Suprapubic skin (tissue), 4 donors: ENCODE measurements at regions not wholly inside any gene's neighbourhood (a gene's known extent, or its start where the extent isn't known, plus 50 kb on each side); places are given as distances from the start of the nearest gene placed in this dataset.

ENCODE experiments used
- DNase-seq, 2 donors: peaks; one replicate each; pipeline ENCODE4 v3.0.0-alpha.2; 2019; ENCODE audit warnings: low spot score in 2 of 2
- H3K27ac ChIP-seq: fragments of 200-600 bp; sonication (generic); one replicate; pipeline ENCODE4 v1.5.1; 2019
- H3K27me3 ChIP-seq: fragments of 200-600 bp; sonication (generic); one replicate; pipeline ENCODE4 v1.5.1; 2019
- H3K36me3 ChIP-seq: fragments of 200-600 bp; sonication (generic); one replicate; pipeline ENCODE4 v1.5.1; 2019
- H3K4me1 ChIP-seq: fragments of 200-600 bp; sonication (generic); one replicate; pipeline ENCODE4 v1.5.1; 2019
- H3K4me3 ChIP-seq: fragments of 200-600 bp; sonication (generic); one replicate; pipeline ENCODE4 v1.5.1; 2019; ENCODE audit warnings: mild to moderate bottlenecking
- H3K9me3 ChIP-seq: fragments of 200-600 bp; sonication (generic); one replicate; pipeline ENCODE4 v1.5.1; 2019
- EP300 ChIP-seq: sonication (generic); formaldehyde crosslinking; IDR thresholded peaks from one replicate; pipeline ENCODE4 v1.6.1; 2017; ENCODE audit warnings: antibody characterized with exemption
- POLR2A ChIP-seq, 2 donors: fragments of 450-650 bp; IDR thresholded peaks; one replicate each; pipeline ENCODE4 v1.6.1; 2017; ENCODE audit warnings: antibody characterized with exemption in 2 of 2, mild to moderate bottlenecking in 2 of 2, moderate library complexity in 2 of 2
- POLR2AphosphoS5 ChIP-seq, 3 donors: sonication (generic); formaldehyde crosslinking; IDR thresholded peaks; one replicate each; pipeline ENCODE4 v1.6.1; 2017; ENCODE audit warnings: antibody characterized with exemption in 3 of 3
- WGBS: methylation state at CpG from one replicate; pipeline ENCODE4 v1.1.5; 2018; 5-methylcytosine and 5-hydroxymethylcytosine counted together
- TF ChIP-seq, protein P1 (sequence below), 2 donors: fragments of 200-600 bp in 1 of 2; fragments of 450-650 bp in 1 of 2; sonication (generic) in 1 of 2; IDR thresholded peaks; one replicate each; pipeline ENCODE4 v1.5.1; 2016 to 2019; ENCODE audit warnings: antibody characterized with exemption in 2 of 2, mild to moderate bottlenecking in 1 of 2, moderate library complexity in 1 of 2

DNA sequence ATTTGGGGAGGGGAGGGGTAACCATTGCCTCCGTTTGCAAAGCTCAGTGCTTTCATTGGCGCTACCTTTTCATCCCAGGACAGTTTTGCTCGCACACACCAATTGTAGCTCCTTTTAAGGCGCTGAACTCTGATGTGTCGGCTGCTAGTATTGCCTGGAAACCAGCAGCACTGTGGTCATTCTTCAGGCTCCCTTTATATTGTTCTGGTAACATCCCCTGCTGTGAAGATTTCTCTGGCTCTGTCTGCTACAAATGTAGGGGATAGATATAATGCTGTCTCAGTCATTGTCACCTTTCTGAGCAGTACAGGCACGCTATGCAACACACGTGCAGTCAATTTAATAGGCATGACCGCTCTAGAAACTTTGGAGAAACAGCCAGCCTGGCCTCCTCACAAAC, 172.9 kb upstream of the SASH1 start:
- H3K27me3 ChIP-seq = no peaks in the 10 kb centered on the region
- H3K4me1 ChIP-seq = no peaks in the 10 kb centered on the region
- 90% methylated on average over 8 of the region's 8 CpGs for WGBS
- no peaks in the 10 kb centered on the region for H3K36me3 ChIP-seq
- no peak for DNase-seq
- H3K9me3 ChIP-seq = no peaks in the 10 kb centered on the region
- TF ChIP-seq, protein P1, sequence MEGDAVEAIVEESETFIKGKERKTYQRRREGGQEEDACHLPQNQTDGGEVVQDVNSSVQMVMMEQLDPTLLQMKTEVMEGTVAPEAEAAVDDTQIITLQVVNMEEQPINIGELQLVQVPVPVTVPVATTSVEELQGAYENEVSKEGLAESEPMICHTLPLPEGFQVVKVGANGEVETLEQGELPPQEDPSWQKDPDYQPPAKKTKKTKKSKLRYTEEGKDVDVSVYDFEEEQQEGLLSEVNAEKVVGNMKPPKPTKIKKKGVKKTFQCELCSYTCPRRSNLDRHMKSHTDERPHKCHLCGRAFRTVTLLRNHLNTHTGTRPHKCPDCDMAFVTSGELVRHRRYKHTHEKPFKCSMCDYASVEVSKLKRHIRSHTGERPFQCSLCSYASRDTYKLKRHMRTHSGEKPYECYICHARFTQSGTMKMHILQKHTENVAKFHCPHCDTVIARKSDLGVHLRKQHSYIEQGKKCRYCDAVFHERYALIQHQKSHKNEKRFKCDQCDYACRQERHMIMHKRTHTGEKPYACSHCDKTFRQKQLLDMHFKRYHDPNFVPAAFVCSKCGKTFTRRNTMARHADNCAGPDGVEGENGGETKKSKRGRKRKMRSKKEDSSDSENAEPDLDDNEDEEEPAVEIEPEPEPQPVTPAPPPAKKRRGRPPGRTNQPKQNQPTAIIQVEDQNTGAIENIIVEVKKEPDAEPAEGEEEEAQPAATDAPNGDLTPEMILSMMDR (IDR thresholded peaks at IDR 0.05) = no peak
- no peak for TF ChIP-seq POLR2AphosphoS5 (IDR thresholded peaks at IDR 0.05)
- TF ChIP-seq EP300 = no peak
- TF ChIP-seq POLR2A (IDR thresholded peaks at IDR 0.05) = no peak
- no peak overlapping the region for H3K4me3 ChIP-seq
- H3K27ac ChIP-seq = no peak overlapping the region

- Histone ChIP-seq H3K27me3 (no peaks in the 10 kb centered on the region), H3K9me3 (no peaks in the 10 kb centered on the region), H3K36me3 (no peaks in the 10 kb centered on the region), H3K4me3 (no peak overlapping the region), H3K4me1 (no peaks in the 10 kb centered on the region), H3K27ac (no peak overlapping the region)
- DNase-seq = no peak
- TF ChIP-seq POLR2A (IDR thresholded peaks at IDR 0.05) = no peak
- 88% methylated on average over 1 of the region's 1 CpG for WGBS
Observed at GRCh38 chr6:148170286-148170685, 172.4 kb upstream of the SASH1 start.

- no peak for DNase-seq
- TF ChIP-seq EP300 = no peak
- TF ChIP-seq POLR2AphosphoS5 (IDR thresholded peaks at IDR 0.05) = no peak
- TF ChIP-seq, protein P1 (IDR thresholded peaks at IDR 0.05) = no peak
- no peak for TF ChIP-seq POLR2A (IDR thresholded peaks at IDR 0.05)
- no peaks in the 10 kb centered on the region for H3K9me3 ChIP-seq
- H3K4me3 ChIP-seq = no peak overlapping the region
- no peaks in the 10 kb centered on the region for H3K36me3 ChIP-seq
- H3K27ac ChIP-seq = no peak overlapping the region
- WGBS = 100% methylated on average over 1 of the region's 1 CpG
- H3K4me1 ChIP-seq = no peaks in the 10 kb centered on the region
- H3K27me3 ChIP-seq = no peaks in the 10 kb centered on the region
Observed at GRCh38 chr6:148173548-148173947, 169.1 kb upstream of the SASH1 start.

GRCh38 chr6:148175550-148176188, 167.0 kb upstream of the SASH1 start:
- Histone ChIP-seq H3K36me3 (no peaks in the 10 kb centered on the region), H3K4me3 (no peak overlapping the region), H3K4me1 (no peaks in the 10 kb centered on the region), H3K27ac (no peak overlapping the region), H3K9me3 (no peaks in the 10 kb centered on the region), H3K27me3 (no peaks in the 10 kb centered on the region)
- WGBS = 79% methylated on average over 8 of the region's 8 CpGs
- TF ChIP-seq EP300 (no peak), POLR2A (IDR thresholded peaks at IDR 0.05) (no peak), POLR2AphosphoS5 (IDR thresholded peaks at IDR 0.05) (no peak)
- TF ChIP-seq, protein P1 (IDR thresholded peaks at IDR 0.05) = no peak
- no peak for DNase-seq

DNA sequence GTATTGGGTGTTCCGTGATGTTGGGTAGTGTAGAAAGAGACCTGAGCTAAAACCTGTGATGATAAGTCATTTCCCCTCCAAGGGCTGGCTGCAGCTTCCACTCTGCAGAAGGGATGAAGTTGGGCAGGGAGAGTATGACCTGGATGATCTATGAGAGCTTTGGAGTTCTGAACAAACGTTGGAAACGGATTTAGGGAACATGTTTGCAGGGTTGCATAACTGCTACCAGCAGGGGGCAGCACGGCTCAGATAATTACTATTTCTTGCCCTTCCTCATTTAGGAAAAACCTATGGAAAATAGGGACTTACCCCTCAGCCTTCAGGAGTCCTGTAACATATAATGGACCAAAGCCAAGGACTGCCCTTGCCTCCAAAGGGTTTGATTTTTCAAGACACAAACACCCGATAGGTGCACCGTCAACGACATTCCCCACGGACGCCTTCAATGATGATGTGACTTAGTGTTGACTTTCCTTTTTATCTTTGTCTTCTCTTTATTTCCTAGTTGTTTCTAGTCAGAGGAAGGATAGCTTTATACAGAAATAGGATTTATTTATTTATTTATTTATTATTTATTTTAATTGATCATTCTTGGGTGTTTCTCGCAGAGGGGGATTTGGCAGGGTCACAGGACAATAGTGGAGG, 164.9 kb upstream of the SASH1 start:
- TF ChIP-seq, protein P1 (IDR thresholded peaks at IDR 0.05) = peak; percentile 57 to 61
- no peak for TF ChIP-seq POLR2AphosphoS5 (IDR thresholded peaks at IDR 0.05)
- no peaks in the 10 kb centered on the region for H3K9me3 ChIP-seq
- peak; percentile 74 to 84 for DNase-seq
- H3K27ac ChIP-seq = no peak overlapping the region
- no peaks in the 10 kb centered on the region for H3K4me1 ChIP-seq
- no peak overlapping the region for H3K4me3 ChIP-seq
- no peaks in the 10 kb centered on the region for H3K36me3 ChIP-seq
- no peaks in the 10 kb centered on the region for H3K27me3 ChIP-seq
- 67% methylated on average over 10 of the region's 10 CpGs for WGBS
